HCT116 (cell line): ENCODE measurements at regions not wholly inside any gene's neighbourhood (a gene's known extent, or its start where the extent isn't known, plus 50 kb on each side); places are given as distances from the start of the nearest gene placed in this dataset.
"Not testable (repeated sequence)": the region's sequence is repeated elsewhere in the genome, so short reads cannot be mapped to it uniquely, and the experiment has no call there.

Experiments
- FOSL1 ChIP-seq: IDR thresholded peaks from 2 replicates; pipeline ENCODE4 v1.6.1; 2012; ENCODE audit warnings: low read depth
- RAD21 ChIP-seq: IDR thresholded peaks from 2 replicates; pipeline ENCODE4 v1.6.1; 2012; ENCODE audit warnings: low read depth, mild to moderate bottlenecking
- ZFX ChIP-seq: fragments of 450-650 bp; IDR thresholded peaks from 2 replicates; pipeline ENCODE4 v1.6.1; 2017
- TF ChIP-seq, protein P1 (sequence below), 3 experiments: fragments of 200-600 bp in 1 of 3; sonication (generic) in 1 of 3; IDR thresholded peaks in 2 of 3; conservative IDR thresholded peaks in 1 of 3; 2 replicates each; pipeline ENCODE4 v1.5.1; 2012 to 2017; ENCODE audit warnings: low read depth in 2 of 3, low read length in 2 of 3, antibody characterized with exemption in 1 of 3, borderline replicate concordance in 1 of 3, control low read depth in 1 of 3, mild to moderate bottlenecking in 1 of 3, mixed read lengths in 1 of 3, mixed run types in 1 of 3, moderate library complexity in 1 of 3; ENCODE audit not compliant: insufficient read depth in 1 of 3

DNA sequence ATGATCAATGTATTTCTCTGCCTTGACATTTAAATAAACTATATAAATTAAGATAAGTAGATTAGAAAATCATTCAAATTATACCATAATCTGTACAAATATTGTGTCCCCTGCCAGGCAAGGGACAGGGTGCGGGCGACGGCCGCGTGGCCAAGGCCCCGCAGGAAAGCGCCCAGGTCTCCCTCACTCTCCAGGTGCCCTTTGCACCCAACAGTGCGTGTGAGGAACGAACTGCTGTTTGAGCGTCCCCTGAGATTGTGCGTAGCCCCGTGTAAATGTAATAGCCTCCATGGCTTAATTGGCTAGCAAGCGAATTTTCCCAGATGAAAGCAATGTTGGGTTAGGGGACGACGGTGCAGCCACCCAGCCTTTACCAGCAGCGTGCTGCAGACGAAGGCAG lies 161.4 kb downstream of the SYT15 start:
- TF ChIP-seq, protein P1, sequence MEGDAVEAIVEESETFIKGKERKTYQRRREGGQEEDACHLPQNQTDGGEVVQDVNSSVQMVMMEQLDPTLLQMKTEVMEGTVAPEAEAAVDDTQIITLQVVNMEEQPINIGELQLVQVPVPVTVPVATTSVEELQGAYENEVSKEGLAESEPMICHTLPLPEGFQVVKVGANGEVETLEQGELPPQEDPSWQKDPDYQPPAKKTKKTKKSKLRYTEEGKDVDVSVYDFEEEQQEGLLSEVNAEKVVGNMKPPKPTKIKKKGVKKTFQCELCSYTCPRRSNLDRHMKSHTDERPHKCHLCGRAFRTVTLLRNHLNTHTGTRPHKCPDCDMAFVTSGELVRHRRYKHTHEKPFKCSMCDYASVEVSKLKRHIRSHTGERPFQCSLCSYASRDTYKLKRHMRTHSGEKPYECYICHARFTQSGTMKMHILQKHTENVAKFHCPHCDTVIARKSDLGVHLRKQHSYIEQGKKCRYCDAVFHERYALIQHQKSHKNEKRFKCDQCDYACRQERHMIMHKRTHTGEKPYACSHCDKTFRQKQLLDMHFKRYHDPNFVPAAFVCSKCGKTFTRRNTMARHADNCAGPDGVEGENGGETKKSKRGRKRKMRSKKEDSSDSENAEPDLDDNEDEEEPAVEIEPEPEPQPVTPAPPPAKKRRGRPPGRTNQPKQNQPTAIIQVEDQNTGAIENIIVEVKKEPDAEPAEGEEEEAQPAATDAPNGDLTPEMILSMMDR (IDR thresholded peaks at IDR 0.05 in 2 of 3, conservative IDR thresholded peaks at IDR 0.05 in 1 of 3; ENCODE audit: borderline replicate concordance in 1 of 3, insufficient read depth in 1 of 3, low read depth in 2 of 3, low read length in 2 of 3): not testable (repeated sequence)
- not testable (repeated sequence) for TF ChIP-seq FOSL1, RAD21, ZFX
